Panc1 (cell line): ENCODE measurements at regions not wholly inside any gene's neighbourhood (a gene's known extent, or its start where the extent isn't known, plus 50 kb on each side); places are given as distances from the start of the nearest gene placed in this dataset.

Experiments
- POLR2AphosphoS5 ChIP-seq: IDR thresholded peaks from 2 replicates; pipeline ENCODE4 v1.6.1; 2012; ENCODE audit warnings: mild to moderate bottlenecking, low read depth, low read length, moderate library complexity
- TF ChIP-seq, protein P1 (sequence below), 2 experiments: IDR thresholded peaks; 2 replicates each; pipeline ENCODE4 v1.6.1; 2011 to 2012; ENCODE audit warnings: low read depth in 2 of 2, control low read depth in 1 of 2, low read length in 1 of 2, mild to moderate bottlenecking in 1 of 2, moderate library complexity in 1 of 2; ENCODE audit not compliant: insufficient read depth in 1 of 2

DNA sequence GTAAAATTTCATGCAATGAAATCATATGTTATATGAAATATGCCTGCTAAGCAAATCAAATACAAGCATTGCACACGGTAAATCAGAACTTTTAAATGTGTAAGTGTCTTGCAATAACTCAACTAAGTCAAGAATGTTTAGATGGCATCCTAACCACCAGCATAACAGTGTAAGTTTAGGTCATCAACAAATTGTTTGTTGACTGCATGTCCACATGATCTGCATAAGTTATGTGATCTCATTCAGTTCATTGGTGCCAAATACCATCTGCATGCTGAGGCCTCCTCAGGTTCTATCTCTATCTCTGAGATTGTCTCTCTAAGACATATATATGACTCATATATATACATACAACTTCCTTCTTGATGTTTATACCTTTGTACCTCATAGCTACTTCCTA is 159.6 kb upstream of the STK32A start:
- TF ChIP-seq POLR2AphosphoS5, result no peak
- TF ChIP-seq, protein P1, sequence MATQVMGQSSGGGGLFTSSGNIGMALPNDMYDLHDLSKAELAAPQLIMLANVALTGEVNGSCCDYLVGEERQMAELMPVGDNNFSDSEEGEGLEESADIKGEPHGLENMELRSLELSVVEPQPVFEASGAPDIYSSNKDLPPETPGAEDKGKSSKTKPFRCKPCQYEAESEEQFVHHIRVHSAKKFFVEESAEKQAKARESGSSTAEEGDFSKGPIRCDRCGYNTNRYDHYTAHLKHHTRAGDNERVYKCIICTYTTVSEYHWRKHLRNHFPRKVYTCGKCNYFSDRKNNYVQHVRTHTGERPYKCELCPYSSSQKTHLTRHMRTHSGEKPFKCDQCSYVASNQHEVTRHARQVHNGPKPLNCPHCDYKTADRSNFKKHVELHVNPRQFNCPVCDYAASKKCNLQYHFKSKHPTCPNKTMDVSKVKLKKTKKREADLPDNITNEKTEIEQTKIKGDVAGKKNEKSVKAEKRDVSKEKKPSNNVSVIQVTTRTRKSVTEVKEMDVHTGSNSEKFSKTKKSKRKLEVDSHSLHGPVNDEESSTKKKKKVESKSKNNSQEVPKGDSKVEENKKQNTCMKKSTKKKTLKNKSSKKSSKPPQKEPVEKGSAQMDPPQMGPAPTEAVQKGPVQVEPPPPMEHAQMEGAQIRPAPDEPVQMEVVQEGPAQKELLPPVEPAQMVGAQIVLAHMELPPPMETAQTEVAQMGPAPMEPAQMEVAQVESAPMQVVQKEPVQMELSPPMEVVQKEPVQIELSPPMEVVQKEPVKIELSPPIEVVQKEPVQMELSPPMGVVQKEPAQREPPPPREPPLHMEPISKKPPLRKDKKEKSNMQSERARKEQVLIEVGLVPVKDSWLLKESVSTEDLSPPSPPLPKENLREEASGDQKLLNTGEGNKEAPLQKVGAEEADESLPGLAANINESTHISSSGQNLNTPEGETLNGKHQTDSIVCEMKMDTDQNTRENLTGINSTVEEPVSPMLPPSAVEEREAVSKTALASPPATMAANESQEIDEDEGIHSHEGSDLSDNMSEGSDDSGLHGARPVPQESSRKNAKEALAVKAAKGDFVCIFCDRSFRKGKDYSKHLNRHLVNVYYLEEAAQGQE (IDR thresholded peaks at IDR 0.05; ENCODE audit: insufficient read depth in 1 of 2, low read depth in 2 of 2, low read length in 1 of 2), result no peak
